HEK293 (cell line): ENCODE measurements at regions not wholly inside any gene's neighbourhood (a gene's known extent, or its start where the extent isn't known, plus 50 kb on each side); places are given as distances from the start of the nearest gene placed in this dataset.
"Not testable (repeated sequence)": the region's sequence is repeated elsewhere in the genome, so short reads cannot be mapped to it uniquely, and the experiment has no call there.

Experiments
- CTCF ChIA-PET: fragments of 350-600 bp; formaldehyde crosslinking; extraction: SDS; loops from one replicate; lab custom pipeline; 2021; ENCODE audit warnings: antibody characterized with exemption; lab: Yijun Ruan, JAX
- POLR2A ChIA-PET: fragments of 300-600 bp; formaldehyde crosslinking; extraction: SDS; loops from one replicate; lab custom pipeline; 2020; ENCODE audit warnings: antibody characterized with exemption, inconsistent platforms; lab: Yijun Ruan, JAX
- H3K27ac ChIP-seq: fragments of 200-500 bp; sonication (Bioruptor generic); 2 replicates; pipeline ENCODE4 v1.5.1; 2014; ENCODE audit warnings: low read depth, low read length, control low read depth, inconsistent platforms; ENCODE audit errors: extremely low read depth
- H3K36me3 ChIP-seq, 2 experiments: fragments of 200-500 bp in 1 of 2; sonication (Bioruptor generic) in 1 of 2; 1 replicate in 1 of 2; 2 replicates in 1 of 2; pipeline ENCODE4 v1.5.1; 2014 to 2017; ENCODE audit warnings: inconsistent platforms in 2 of 2, low read length in 2 of 2; ENCODE audit not compliant: control insufficient read depth in 2 of 2, insufficient read depth in 1 of 2
- H3K4me1 ChIP-seq: fragments of 200-500 bp; sonication (Bioruptor generic); 2 replicates; pipeline ENCODE4 v1.5.1; 2014; ENCODE audit warnings: mild to moderate bottlenecking, low read length, inconsistent platforms; ENCODE audit not compliant: control insufficient read depth, insufficient read depth
- H3K4me3 ChIP-seq: 2 replicates; pipeline ENCODE4 v1.5.1; 2011; ENCODE audit warnings: low read depth, mild to moderate bottlenecking, control low read depth, low read length, moderate library complexity
- H3K9me3 ChIP-seq: fragments of 200-500 bp; sonication (Bioruptor generic); 2 replicates; pipeline ENCODE4 v1.5.1; 2014; ENCODE audit warnings: low read depth, low read length, inconsistent platforms; ENCODE audit not compliant: control insufficient read depth, insufficient read depth
- KLF8 ChIP-seq: fragments of 450-650 bp; formaldehyde crosslinking; IDR thresholded peaks from 2 replicates; pipeline ENCODE4 v1.5.1; 2016; ENCODE audit warnings: missing biosample characterization, missing genetic modification characterization
- PATZ1 ChIP-seq: fragments of 450-650 bp; formaldehyde crosslinking; IDR thresholded peaks from 2 replicates; pipeline ENCODE4 v1.5.1; 2016; ENCODE audit warnings: missing biosample characterization, missing genetic modification characterization
- REST ChIP-seq: fragments of 450-650 bp; formaldehyde crosslinking; IDR thresholded peaks from 2 replicates; pipeline ENCODE4 v1.5.1; 2016; ENCODE audit warnings: missing biosample characterization, missing genetic modification characterization
- SETDB1 ChIP-seq: IDR thresholded peaks from one replicate; pipeline ENCODE4 v1.6.1; 2017; ENCODE audit warnings: mild to moderate bottlenecking, low read length, moderate library complexity, mixed read lengths; ENCODE audit not compliant: insufficient read length
- SP3 ChIP-seq: fragments of 450-650 bp; formaldehyde crosslinking; IDR thresholded peaks from 2 replicates; pipeline ENCODE4 v1.5.1; 2016; ENCODE audit warnings: missing biosample characterization, missing genetic modification characterization
- ZNF19 ChIP-seq: fragments of 450-650 bp; formaldehyde crosslinking; IDR thresholded peaks from 2 replicates; pipeline ENCODE4; 2016; ENCODE audit warnings: missing biosample characterization, missing genetic modification characterization, low read depth
- ZNF785 ChIP-seq: fragments of 450-650 bp; formaldehyde crosslinking; IDR thresholded peaks from 2 replicates; pipeline ENCODE4 v1.5.1; 2016; ENCODE audit warnings: missing biosample characterization, missing genetic modification characterization
- ZNF791 ChIP-seq: fragments of 450-650 bp; formaldehyde crosslinking; IDR thresholded peaks from 2 replicates; pipeline ENCODE4 v1.5.1; 2016; ENCODE audit warnings: missing biosample characterization, missing genetic modification characterization
- TF ChIP-seq, protein P1 (sequence below): fragments of 450-650 bp; formaldehyde crosslinking; IDR thresholded peaks from 2 replicates; pipeline ENCODE4 v1.5.1; 2016; ENCODE audit warnings: missing biosample characterization, missing genetic modification characterization, borderline replicate concordance

DNA sequence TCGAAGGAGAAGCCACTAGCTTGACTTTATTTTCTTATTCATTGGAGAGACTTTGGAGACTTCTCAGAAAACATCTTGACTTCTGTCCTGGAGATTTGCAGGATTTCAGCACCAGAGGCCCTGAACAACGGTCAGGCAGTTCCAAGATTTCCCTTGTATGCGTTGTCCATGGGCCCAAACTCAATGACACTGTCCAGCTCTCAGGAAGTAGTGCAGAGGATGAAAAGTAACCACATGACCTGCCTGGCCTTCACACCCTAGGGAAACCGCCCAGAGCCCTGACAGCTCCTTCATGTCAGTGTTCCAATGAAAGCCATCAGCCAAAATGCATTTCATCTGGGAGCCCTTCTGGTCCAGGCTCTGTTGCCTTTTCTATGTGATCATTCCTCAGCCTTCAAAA, 214.1 kb downstream of the BLID start:
- H3K36me3 ChIP-seq: no peaks in the 10 kb centered on the region
- no peak overlapping the region for H3K27ac ChIP-seq
- H3K4me1 ChIP-seq: no peaks in the 10 kb centered on the region
- CTCF ChIA-PET: no interaction called here
- TF ChIP-seq ZNF791 (no peak), PATZ1 (tag by site-specific recombination) (no peak), ZNF785 (no peak), SP3 (tag by site-specific recombination) (no peak)
- TF ChIP-seq, all 188 proteins: peak for 0
- no peak overlapping the region for H3K4me3 ChIP-seq
- H3K9me3 ChIP-seq: no peaks in the 10 kb centered on the region
- POLR2A ChIA-PET: no interaction called here

- H3K36me3 ChIP-seq, H3K4me3 ChIP-seq, POLR2A ChIA-PET, H3K9me3 ChIP-seq, H3K4me1 ChIP-seq, H3K27ac ChIP-seq: not testable (repeated sequence)
- CTCF ChIA-PET: interaction anchor here (0.6 kb wide), 1 partner anchor 49 kb away, joined by 3 read pairs; no protein-coding TSS in a partner anchor
Observed at GRCh38 chr11:121901417-121901816, 214.6 kb downstream of the BLID start.

DNA sequence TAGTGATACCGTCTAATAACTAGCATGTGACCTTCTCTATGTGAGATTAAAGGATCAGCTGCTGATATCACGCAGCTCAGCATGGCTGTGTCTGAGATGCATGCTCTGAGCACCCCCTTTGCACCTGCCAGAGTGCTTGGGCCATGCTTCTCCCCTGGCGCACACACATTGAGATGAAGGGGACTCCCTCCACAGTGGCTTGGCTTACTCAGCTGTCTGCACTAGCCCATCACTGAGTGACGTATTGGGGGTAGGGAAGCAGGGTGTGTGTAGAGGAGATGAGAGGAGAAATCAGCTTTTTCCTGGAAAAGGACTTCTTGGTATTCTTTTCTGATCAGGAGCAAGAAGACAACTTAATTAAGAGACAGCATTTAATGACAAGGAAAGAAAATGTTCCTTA, 216.5 kb downstream of the BLID start:
- H3K9me3 ChIP-seq: no peaks in the 10 kb centered on the region
- ChIA-PET POLR2A (no interaction called here), CTCF (no interaction called here)
- H3K36me3 ChIP-seq: no peaks in the 10 kb centered on the region
- no peaks in the 10 kb centered on the region for H3K4me1 ChIP-seq
- H3K27ac ChIP-seq: no peak overlapping the region
- TF ChIP-seq SETDB1 (no peak), ZNF19 (no peak), KLF8 (no peak), REST (tag by site-specific recombination) (no peak), PATZ1 (tag by site-specific recombination) (no peak)
- TF ChIP-seq, protein P1, sequence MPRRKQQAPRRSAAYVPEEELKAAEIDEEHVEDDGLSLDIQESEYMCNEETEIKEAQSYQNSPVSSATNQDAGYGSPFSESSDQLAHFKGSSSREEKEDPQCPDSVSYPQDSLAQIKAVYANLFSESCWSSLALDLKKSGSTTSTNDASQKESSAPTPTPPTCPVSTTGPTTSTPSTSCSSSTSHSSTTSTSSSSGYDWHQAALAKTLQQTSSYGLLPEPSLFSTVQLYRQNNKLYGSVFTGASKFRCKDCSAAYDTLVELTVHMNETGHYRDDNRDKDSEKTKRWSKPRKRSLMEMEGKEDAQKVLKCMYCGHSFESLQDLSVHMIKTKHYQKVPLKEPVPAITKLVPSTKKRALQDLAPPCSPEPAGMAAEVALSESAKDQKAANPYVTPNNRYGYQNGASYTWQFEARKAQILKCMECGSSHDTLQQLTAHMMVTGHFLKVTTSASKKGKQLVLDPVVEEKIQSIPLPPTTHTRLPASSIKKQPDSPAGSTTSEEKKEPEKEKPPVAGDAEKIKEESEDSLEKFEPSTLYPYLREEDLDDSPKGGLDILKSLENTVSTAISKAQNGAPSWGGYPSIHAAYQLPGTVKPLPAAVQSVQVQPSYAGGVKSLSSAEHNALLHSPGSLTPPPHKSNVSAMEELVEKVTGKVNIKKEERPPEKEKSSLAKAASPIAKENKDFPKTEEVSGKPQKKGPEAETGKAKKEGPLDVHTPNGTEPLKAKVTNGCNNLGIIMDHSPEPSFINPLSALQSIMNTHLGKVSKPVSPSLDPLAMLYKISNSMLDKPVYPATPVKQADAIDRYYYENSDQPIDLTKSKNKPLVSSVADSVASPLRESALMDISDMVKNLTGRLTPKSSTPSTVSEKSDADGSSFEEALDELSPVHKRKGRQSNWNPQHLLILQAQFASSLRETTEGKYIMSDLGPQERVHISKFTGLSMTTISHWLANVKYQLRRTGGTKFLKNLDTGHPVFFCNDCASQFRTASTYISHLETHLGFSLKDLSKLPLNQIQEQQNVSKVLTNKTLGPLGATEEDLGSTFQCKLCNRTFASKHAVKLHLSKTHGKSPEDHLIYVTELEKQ (tag by site-specific recombination): no peak
- H3K4me3 ChIP-seq: no peak overlapping the region
